GM12891 (cell line): ENCODE measurements at regions not wholly inside any gene's neighbourhood (a gene's known extent, or its start where the extent isn't known, plus 50 kb on each side); places are given as distances from the start of the nearest gene placed in this dataset.
"Not testable (repeated sequence)": the region's sequence is repeated elsewhere in the genome, so short reads cannot be mapped to it uniquely, and the experiment has no call there.

ENCODE experiments used
- DNase-seq: peaks from one replicate; pipeline ENCODE4 v3.0.0; 2011; ENCODE audit warnings: low spot score; ENCODE audit not compliant: insufficient read length
- FAIRE-seq: peaks from 2 replicates; lab custom pipeline; 2011; peaks lifted over from hg19 to GRCh38; lab: Jason Lieb, UNC
- PAX5 ChIP-seq: IDR thresholded peaks from 2 replicates; pipeline ENCODE4 v1.6.1; 2011; ENCODE audit warnings: low read length, moderate library complexity, mild to moderate bottlenecking; ENCODE audit not compliant: insufficient read depth, severe bottlenecking
- POLR2A ChIP-seq: IDR thresholded peaks from 2 replicates; pipeline ENCODE4 v1.6.1; 2011; ENCODE audit warnings: low read depth, low read length, control low read depth
- POLR2AphosphoS5 ChIP-seq: IDR thresholded peaks from 2 replicates; pipeline ENCODE4 v1.6.1; 2011; ENCODE audit warnings: low read depth, low read length, control low read depth
- POU2F2 ChIP-seq: IDR thresholded peaks from 2 replicates; pipeline ENCODE4 v1.6.1; 2011; ENCODE audit warnings: low read depth, mild to moderate bottlenecking, control low read depth, low read length, moderate library complexity
- SPI1 ChIP-seq: IDR thresholded peaks from 2 replicates; pipeline ENCODE4 v1.6.1; 2011; ENCODE audit warnings: low read depth, low read length, control low read depth
- TAF1 ChIP-seq: IDR thresholded peaks from 2 replicates; pipeline ENCODE4 v1.6.1; 2011; ENCODE audit warnings: low read depth, low read length, control low read depth

GRCh38 chr5:12645582-12645981 lies 741.3 kb upstream of the CTNND2 start:
- FAIRE-seq (no peak), DNase-seq (no peak)
- TF ChIP-seq PAX5 (no peak), POLR2AphosphoS5 (no peak), POU2F2 (no peak), TAF1 (no peak), SPI1 (no peak), POLR2A (no peak)

- FAIRE-seq (no peak), DNase-seq (no peak)
- TF ChIP-seq POLR2AphosphoS5 (no peak), POU2F2 (no peak), TAF1 (no peak), POLR2A (no peak), SPI1 (no peak), PAX5 (no peak)
Observed at GRCh38 chr5:12636209-12636608, 732.0 kb upstream of the CTNND2 start.

- TF ChIP-seq PAX5 = no peak
- TF ChIP-seq POLR2A = no peak
- no peak for TF ChIP-seq SPI1
- no peak for TF ChIP-seq POLR2AphosphoS5
- TF ChIP-seq TAF1 = no peak
- no peak for TF ChIP-seq POU2F2
- DNase-seq = no peak
- FAIRE-seq = no peak
Observed at GRCh38 chr5:12626556-12626955, 722.3 kb upstream of the CTNND2 start.

- TF ChIP-seq TAF1 (no peak), PAX5 (no peak), POLR2AphosphoS5 (no peak), SPI1 (no peak), POLR2A (no peak), POU2F2 (no peak)
- DNase-seq (no peak), FAIRE-seq (no peak)
Observed at GRCh38 chr5:12625667-12626263, 721.5 kb upstream of the CTNND2 start.

- TF ChIP-seq TAF1 = no peak
- TF ChIP-seq POLR2AphosphoS5 = no peak
- TF ChIP-seq SPI1 = no peak
- TF ChIP-seq POU2F2 = no peak
- TF ChIP-seq PAX5 = no peak
- TF ChIP-seq POLR2A = no peak
- no peak for FAIRE-seq
- no peak for DNase-seq
Observed at GRCh38 chr5:12624776-12625560, 720.7 kb upstream of the CTNND2 start.

- TF ChIP-seq POLR2A (no peak), PAX5 (no peak), TAF1 (no peak), POU2F2 (no peak), SPI1 (no peak), POLR2AphosphoS5 (no peak)
- DNase-seq (no peak), FAIRE-seq (no peak)
Observed at GRCh38 chr5:12623408-12623807, 719.2 kb upstream of the CTNND2 start.

- no peak for FAIRE-seq
Observed at GRCh38 chr5:12616093-12616492, 711.8 kb upstream of the CTNND2 start.

GRCh38 chr5:12615141-12615820 lies 711.0 kb upstream of the CTNND2 start:
- DNase-seq = no peak
- no peak for FAIRE-seq
- TF ChIP-seq PAX5 = no peak
- no peak for TF ChIP-seq SPI1
- TF ChIP-seq POU2F2 = no peak
- no peak for TF ChIP-seq POLR2A
- no peak for TF ChIP-seq TAF1
- TF ChIP-seq POLR2AphosphoS5 = no peak

More at GRCh38 chr5:12616093-12616492, 711.8 kb upstream of the CTNND2 start:
- TF ChIP-seq POLR2AphosphoS5 (no peak), TAF1 (no peak), PAX5 (no peak), POU2F2 (no peak), SPI1 (no peak), POLR2A (no peak)
- no peak for DNase-seq

GRCh38 chr5:12614608-12615007 lies 710.4 kb upstream of the CTNND2 start:
- FAIRE-seq = no peak
- DNase-seq = no peak
- TF ChIP-seq POLR2AphosphoS5 = no peak
- no peak for TF ChIP-seq POLR2A
- no peak for TF ChIP-seq POU2F2
- no peak for TF ChIP-seq PAX5
- TF ChIP-seq SPI1 = no peak
- no peak for TF ChIP-seq TAF1

GRCh38 chr5:12611132-12611531 lies 706.9 kb upstream of the CTNND2 start:
- FAIRE-seq = no peak
- no peak for DNase-seq
- TF ChIP-seq SPI1 (no peak), POLR2A (no peak), POLR2AphosphoS5 (no peak), PAX5 (no peak), TAF1 (no peak), POU2F2 (no peak)

- DNase-seq, FAIRE-seq: not testable (repeated sequence)
Observed at GRCh38 chr5:12607817-12608216, 703.6 kb upstream of the CTNND2 start.
